Skeletal muscle tissue (tissue), 3 donors: ENCODE measurements at regions not wholly inside any gene's neighbourhood (a gene's known extent, or its start where the extent isn't known, plus 50 kb on each side); places are given as distances from the start of the nearest gene placed in this dataset.

Experiments
- H3K27ac ChIP-seq: one replicate; pipeline ENCODE4 v1.7.0; 2013; ENCODE audit warnings: mild to moderate bottlenecking, low read depth, low read length, inconsistent platforms
- H3K27me3 ChIP-seq, 3 donors: one replicate each; pipeline ENCODE4 v1.7.0; 2013; ENCODE audit warnings: low read length in 3 of 3; ENCODE audit not compliant: control insufficient read depth in 3 of 3, insufficient read depth in 3 of 3
- H3K36me3 ChIP-seq, 3 donors: one replicate each; pipeline ENCODE4 v1.7.0; 2013; ENCODE audit warnings: low read length in 3 of 3; ENCODE audit not compliant: control insufficient read depth in 3 of 3, insufficient read depth in 3 of 3
- H3K4me1 ChIP-seq, 3 donors: one replicate each; pipeline ENCODE4 v1.7.0; 2013; ENCODE audit warnings: low read length in 3 of 3, mild to moderate bottlenecking in 3 of 3; ENCODE audit not compliant: control insufficient read depth in 3 of 3, insufficient read depth in 3 of 3
- H3K4me3 ChIP-seq, 3 donors: one replicate each; pipeline ENCODE4 v1.7.0; 2013; ENCODE audit warnings: low read length in 3 of 3
- H3K9ac ChIP-seq, 3 donors: one replicate each; pipeline ENCODE4 v1.7.0; 2013; ENCODE audit warnings: low read length in 3 of 3, mild to moderate bottlenecking in 3 of 3, moderate library complexity in 2 of 3, low read depth in 1 of 3
- H3K9me3 ChIP-seq, 3 donors: one replicate each; pipeline ENCODE4 v1.7.0; 2013; ENCODE audit warnings: low read length in 3 of 3; ENCODE audit not compliant: control insufficient read depth in 3 of 3
- donor health status: Osteomylitis.

DNA sequence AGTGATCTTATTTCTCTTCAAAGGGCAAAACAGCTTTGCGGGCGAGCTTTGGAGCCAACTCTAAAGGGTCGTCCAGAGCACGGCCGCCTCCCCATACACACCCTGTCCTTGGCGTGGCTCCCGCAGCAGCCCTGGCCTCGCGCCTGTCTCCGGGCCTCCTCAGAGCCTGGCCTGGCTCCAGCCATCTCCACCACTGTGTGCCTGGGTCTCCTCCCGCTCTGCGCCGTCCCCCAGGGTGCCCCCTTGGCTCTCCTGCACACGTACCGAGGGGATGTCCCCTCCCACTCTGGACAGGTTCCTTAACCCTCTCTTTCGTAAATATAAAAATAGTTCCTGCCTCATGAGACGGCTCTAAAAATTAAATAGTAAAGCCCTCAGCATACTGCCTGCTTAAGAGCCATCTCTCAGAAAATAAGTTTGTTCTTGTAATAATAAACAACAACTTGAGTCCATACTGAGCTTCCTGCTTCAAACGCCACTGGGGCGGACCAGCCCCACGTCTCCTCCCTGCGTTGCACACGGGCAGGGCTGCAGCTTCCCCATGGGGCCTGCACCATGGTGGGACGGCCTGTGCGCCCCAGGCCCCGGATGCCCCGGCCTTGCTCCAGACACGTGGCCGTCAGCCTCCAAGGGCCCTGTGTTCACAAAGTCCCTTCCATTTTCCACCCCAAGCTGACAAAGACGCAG is 226.2 kb downstream of the TTLL2 start:
- H3K27ac ChIP-seq: no peak overlapping the region
- peaks cover 0 to 3% (median 0%) of the 10 kb centered on the region in 3 donors for H3K27me3 ChIP-seq
- no peaks in the 10 kb centered on the region for H3K36me3 ChIP-seq
- no peak overlapping the region for H3K9ac ChIP-seq
- no peaks in the 10 kb centered on the region for H3K9me3 ChIP-seq
- H3K4me1 ChIP-seq: peaks cover 7 to 14% (median 13%) of the 10 kb centered on the region in 3 donors
- peak overlapping the region in 1 of 3 donors; percentile 36 for H3K4me3 ChIP-seq

GRCh38 chr6:167551628-167552257 is 226.9 kb downstream of the TTLL2 start:
- Histone ChIP-seq H3K4me1 (peaks cover 7 to 14% (median 13%) of the 10 kb centered on the region in 3 donors), H3K36me3 (no peaks in the 10 kb centered on the region), H3K27me3 (peaks cover 0 to 3% (median 0%) of the 10 kb centered on the region in 3 donors), H3K4me3 (no peak overlapping the region), H3K9ac (no peak overlapping the region), H3K9me3 (no peaks in the 10 kb centered on the region), H3K27ac (no peak overlapping the region)

- Histone ChIP-seq H3K4me3 (no peak overlapping the region), H3K9ac (no peak overlapping the region), H3K27me3 (peaks cover 0 to 3% (median 0%) of the 10 kb centered on the region in 3 donors), H3K4me1 (peaks cover 7 to 14% (median 13%) of the 10 kb centered on the region in 3 donors), H3K27ac (no peak overlapping the region), H3K9me3 (no peaks in the 10 kb centered on the region), H3K36me3 (no peaks in the 10 kb centered on the region)
Measured at GRCh38 chr6:167552258-167552630, 227.4 kb downstream of the TTLL2 start.

DNA sequence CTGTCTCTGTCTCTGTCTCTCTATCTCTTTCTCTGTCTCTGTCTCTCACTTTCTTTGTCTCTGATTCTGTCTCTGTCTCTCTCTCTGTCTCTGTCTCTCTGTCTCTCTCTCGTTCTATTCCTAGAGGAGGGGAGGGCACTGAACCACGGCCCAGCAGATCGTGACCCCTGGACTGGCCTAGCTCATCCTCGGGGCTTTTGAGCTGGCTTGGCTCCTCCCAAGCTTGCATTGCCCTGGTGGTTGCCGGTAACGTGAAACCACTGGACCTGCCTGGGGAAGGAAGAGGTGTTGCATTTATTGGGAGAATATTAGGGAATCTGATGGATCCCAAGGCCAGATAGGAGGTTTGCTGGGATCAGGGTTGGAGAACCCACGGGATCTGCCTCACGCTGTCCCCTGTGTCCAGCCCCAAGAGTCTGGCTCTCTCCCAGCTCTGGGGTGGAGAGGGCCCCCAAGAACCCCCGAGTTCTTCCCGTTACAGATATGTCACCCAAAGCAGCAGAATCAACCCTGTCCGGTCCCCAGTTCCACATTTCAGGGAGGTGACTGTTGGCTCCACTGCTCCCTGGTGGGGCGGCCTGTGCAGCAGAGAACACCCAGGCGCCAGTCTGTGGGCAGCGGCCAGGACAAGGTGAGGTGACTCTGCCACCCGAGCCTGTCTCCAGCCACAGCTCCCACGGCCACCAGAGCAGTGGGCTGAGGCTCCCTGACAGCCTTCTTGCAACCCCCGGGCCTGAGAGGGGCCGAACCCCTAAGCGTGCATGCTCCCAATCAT is 228.3 kb downstream of the TTLL2 start:
- Histone ChIP-seq H3K4me3 (no peak overlapping the region), H3K27me3 (peaks cover 0 to 3% (median 0%) of the 10 kb centered on the region in 3 donors), H3K9ac (no peak overlapping the region), H3K27ac (no peak overlapping the region), H3K9me3 (no peaks in the 10 kb centered on the region), H3K36me3 (no peaks in the 10 kb centered on the region), H3K4me1 (peaks cover 7 to 15% (median 15%) of the 10 kb centered on the region in 3 donors)

DNA sequence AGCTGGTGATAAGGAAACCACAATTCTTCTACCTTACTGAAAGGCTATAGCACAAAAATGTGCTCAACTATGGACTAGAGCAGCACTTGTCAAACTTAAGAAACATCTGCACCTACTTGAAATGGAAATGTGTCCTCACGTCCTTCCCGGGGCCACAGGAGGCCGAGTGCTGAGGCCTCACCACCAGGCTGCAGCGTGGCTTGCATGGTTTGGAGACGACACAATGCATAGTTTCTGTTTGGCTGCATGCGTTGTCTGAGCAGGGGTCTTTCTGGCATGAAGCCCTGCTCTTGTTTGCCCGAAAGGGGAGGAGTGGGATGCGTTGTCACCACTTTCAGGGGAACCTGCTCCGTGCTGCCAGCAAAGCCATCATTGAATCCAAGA is 228.8 kb downstream of the TTLL2 start:
- H3K9me3 ChIP-seq: no peaks in the 10 kb centered on the region
- no peak overlapping the region for H3K4me3 ChIP-seq
- no peak overlapping the region for H3K9ac ChIP-seq
- no peaks in the 10 kb centered on the region for H3K36me3 ChIP-seq
- peaks cover 0 to 3% (median 0%) of the 10 kb centered on the region in 3 donors for H3K27me3 ChIP-seq
- no peak overlapping the region for H3K27ac ChIP-seq
- H3K4me1 ChIP-seq: peaks cover 13 to 20% (median 19%) of the 10 kb centered on the region in 3 donors

DNA sequence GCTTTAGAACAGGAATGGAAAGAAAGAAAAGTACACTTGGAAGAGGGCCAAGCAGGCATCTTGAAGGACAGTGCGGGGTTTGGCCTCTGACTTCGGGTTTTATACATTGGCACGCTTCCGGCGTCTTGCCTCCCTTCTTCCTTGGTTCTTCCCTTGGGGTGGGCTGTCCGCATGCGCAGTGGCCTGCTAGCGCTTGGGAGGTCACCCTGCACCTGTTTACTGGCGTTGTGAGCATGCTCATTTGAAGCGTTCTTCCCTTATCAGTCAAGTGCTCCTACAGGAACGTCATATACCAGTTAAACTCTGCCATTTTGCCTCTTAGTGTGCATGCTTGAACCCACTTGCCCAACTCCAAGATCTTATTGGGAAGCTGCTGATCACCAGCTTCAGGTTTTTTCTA is 230.0 kb downstream of the TTLL2 start:
- Histone ChIP-seq H3K36me3 (no peaks in the 10 kb centered on the region), H3K4me1 (peaks cover 18 to 26% (median 23%) of the 10 kb centered on the region in 3 donors)

GRCh38 chr6:167555836-167556235 is 230.9 kb downstream of the TTLL2 start:
- H3K27me3 ChIP-seq: peaks cover 0 to 3% (median 0%) of the 10 kb centered on the region in 3 donors

More for the DNA sequence above, 230.0 kb downstream of the TTLL2 start:
- H3K4me3 ChIP-seq: no peak overlapping the region
- no peak overlapping the region for H3K27ac ChIP-seq
- no peaks in the 10 kb centered on the region for H3K9me3 ChIP-seq
- H3K9ac ChIP-seq: no peak overlapping the region
- peaks cover 0 to 3% (median 0%) of the 10 kb centered on the region in 3 donors for H3K27me3 ChIP-seq

DNA sequence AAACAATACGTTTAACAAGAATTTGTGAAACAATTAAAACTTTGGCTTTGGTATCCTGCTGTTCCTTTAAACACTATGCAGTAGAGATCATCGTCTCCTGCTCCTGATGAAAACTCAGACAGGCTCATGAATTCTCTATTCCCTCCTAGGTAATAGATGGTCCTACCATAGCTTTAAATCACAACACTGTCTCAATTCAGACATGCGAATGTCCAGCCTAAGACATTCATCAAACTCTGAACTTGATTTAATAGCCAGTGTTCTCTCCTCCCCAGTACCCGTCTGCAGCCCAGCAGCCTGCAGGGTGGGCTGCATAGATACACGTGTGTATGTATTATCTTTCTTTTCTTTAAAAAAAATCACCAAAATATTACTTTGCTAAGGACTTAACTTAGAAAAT is 232.8 kb downstream of the TTLL2 start:
- H3K4me3 ChIP-seq: no peak overlapping the region
- H3K27ac ChIP-seq: no peak overlapping the region

More at GRCh38 chr6:167555836-167556235, 230.9 kb downstream of the TTLL2 start:
- Histone ChIP-seq H3K9me3 (no peaks in the 10 kb centered on the region), H3K27ac (no peak overlapping the region), H3K9ac (no peak overlapping the region), H3K4me1 (peaks cover 20 to 21% (median 20%) of the 10 kb centered on the region in 3 donors), H3K4me3 (no peak overlapping the region), H3K36me3 (no peaks in the 10 kb centered on the region)

DNA sequence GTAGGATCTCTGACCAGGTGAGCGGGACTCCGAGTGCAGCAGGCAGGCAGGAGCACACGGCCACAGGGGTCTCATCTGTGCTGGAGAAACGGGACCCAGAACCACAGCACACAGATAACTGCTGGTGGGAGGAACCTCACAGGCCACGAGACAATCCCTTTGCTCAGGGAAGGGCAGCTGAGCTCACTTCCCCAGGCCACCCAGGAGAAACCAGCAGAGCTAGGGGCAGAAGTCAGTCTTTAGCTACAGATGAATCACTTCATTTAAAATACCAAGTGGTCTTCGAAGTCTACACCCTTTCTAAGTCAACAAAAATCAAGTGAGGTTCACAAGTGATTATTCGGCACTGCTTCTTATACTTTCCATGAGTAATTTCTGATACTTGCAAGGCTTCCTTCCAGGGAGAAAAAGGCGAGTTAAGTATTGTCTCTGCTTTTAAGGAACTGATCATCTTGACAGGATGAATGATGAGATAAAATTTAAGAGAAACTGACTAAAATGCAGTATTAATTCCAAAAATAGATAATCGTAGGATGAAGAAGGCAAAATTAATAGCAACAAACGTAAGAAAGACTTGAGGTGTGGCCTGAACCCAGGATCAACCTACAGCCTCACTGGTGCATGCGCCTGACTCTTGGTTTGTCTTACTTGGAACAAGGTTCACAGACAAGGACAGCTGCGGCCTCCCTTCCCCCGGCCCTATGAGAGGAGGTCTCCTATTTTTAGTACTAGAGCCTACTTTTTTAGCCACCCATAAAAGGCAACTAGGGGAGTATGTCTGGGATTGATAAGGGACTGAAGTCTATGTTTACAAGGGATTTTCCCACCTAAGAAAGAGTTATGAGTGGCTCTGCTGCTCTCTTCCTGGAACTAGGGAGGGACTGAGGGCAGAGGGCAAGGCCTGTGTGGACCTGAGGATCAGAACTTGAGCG is 233.6 kb downstream of the TTLL2 start:
- peaks cover 11 to 14% (median 13%) of the 10 kb centered on the region in 3 donors for H3K4me1 ChIP-seq
- no peaks in the 10 kb centered on the region for H3K36me3 ChIP-seq
- H3K4me3 ChIP-seq: no peak overlapping the region
- H3K9me3 ChIP-seq: no peaks in the 10 kb centered on the region
- no peak overlapping the region for H3K27ac ChIP-seq
- H3K9ac ChIP-seq: no peak overlapping the region
- H3K27me3 ChIP-seq: no peaks in the 10 kb centered on the region

More for the DNA sequence above, 232.8 kb downstream of the TTLL2 start:
- Histone ChIP-seq H3K4me1 (peaks cover 11 to 14% (median 13%) of the 10 kb centered on the region in 3 donors), H3K9ac (no peak overlapping the region), H3K36me3 (no peaks in the 10 kb centered on the region), H3K27me3 (no peaks in the 10 kb centered on the region), H3K9me3 (no peaks in the 10 kb centered on the region)
